Prostate gland (tissue), 2 donors: ENCODE measurements at regions not wholly inside any gene's neighbourhood (a gene's known extent, or its start where the extent isn't known, plus 50 kb on each side); places are given as distances from the start of the nearest gene placed in this dataset.

ENCODE experiments used
- CTCF ChIP-seq, 4 experiments: fragments of 200-600 bp in 2 of 4; fragments of 450-650 bp in 2 of 4; sonication (generic) in 2 of 4; IDR thresholded peaks; 1 replicate in 3 of 4; 2 replicates in 1 of 4; pipeline ENCODE4 v1.5.1; 2016 to 2019; ENCODE audit warnings: antibody characterized with exemption in 4 of 4, mild to moderate bottlenecking in 2 of 4, moderate library complexity in 2 of 4
- POLR2A ChIP-seq: fragments of 450-650 bp; IDR thresholded peaks from one replicate; pipeline ENCODE4 v1.6.1; 2016; ENCODE audit warnings: antibody characterized with exemption, mild to moderate bottlenecking
- POLR2AphosphoS5 ChIP-seq: sonication (generic); formaldehyde crosslinking; IDR thresholded peaks from one replicate; pipeline ENCODE4 v1.6.1; 2017; ENCODE audit warnings: antibody characterized with exemption

GRCh38 chr5:124924729-124925128, 178.3 kb upstream of the ZNF608 start:
- TF ChIP-seq POLR2A (no peak), POLR2AphosphoS5 (no peak), CTCF (IDR thresholded peaks at IDR 0.05) (no peak)
